GM12865 (cell line): ENCODE measurements at regions not wholly inside any gene's neighbourhood (a gene's known extent, or its start where the extent isn't known, plus 50 kb on each side); places are given as distances from the start of the nearest gene placed in this dataset.
"Not testable (repeated sequence)": the region's sequence is repeated elsewhere in the genome, so short reads cannot be mapped to it uniquely, and the experiment has no call there.

ENCODE experiments used
- DNase-seq: peaks from one replicate; pipeline ENCODE4 v3.0.0; 2010; ENCODE audit warnings: low read depth
- H3K4me3 ChIP-seq: 2 replicates; pipeline ENCODE4 v1.5.1; 2011; ENCODE audit warnings: mild to moderate bottlenecking, low read depth, low read length, control low read depth
- CTCF ChIP-seq: IDR thresholded peaks from 2 replicates; pipeline ENCODE4 v1.5.1; 2011; ENCODE audit warnings: low read length, control low read depth, low read depth, inconsistent platforms; ENCODE audit not compliant: insufficient read depth; ENCODE audit errors: missing control alignments

GRCh38 chr7:32643194-32643593, 147.9 kb downstream of the AVL9 start:
- no peak for TF ChIP-seq CTCF
- no peak overlapping the region for H3K4me3 ChIP-seq
- no peak for DNase-seq

DNA sequence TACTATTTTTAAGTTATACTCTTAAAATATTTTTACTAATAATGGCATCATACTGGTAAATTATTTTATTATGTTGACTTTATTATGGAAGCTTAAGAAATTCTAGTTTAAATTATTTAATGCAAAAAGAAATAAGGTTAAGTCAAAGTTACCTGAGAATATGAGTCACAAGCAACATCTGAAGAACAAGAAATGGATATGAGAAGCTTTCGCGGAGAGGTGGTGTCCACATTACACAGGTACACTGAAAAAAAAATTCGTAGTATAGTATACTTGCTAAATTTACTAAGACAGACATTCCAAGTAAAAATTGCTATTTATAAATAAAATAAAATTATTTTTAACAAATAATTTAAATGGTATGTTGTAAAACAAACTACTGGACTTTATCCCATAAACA, 143.8 kb downstream of the AVL9 start:
- DNase-seq, result no peak
- no peak for TF ChIP-seq CTCF
- no peak overlapping the region for H3K4me3 ChIP-seq

GRCh38 chr7:32638479-32639121, 143.3 kb downstream of the AVL9 start:
- peak; percentile 47 for DNase-seq
- H3K4me3 ChIP-seq, result not testable (repeated sequence)
